ENCODE measurements at regions not wholly inside any gene's neighbourhood (a gene's known extent, or its start where the extent isn't known, plus 50 kb on each side); places are given as distances from the start of the nearest gene placed in this dataset.
A peak's percentile ranks its signal among the peaks of the same experiment; 100 is the strongest.

GRCh38 chr21:43357715-43358430 is 69.1 kb downstream of the SIK1 start:
- DNase-seq (ENCODE audit: low spot score), result no peak
- Histone ChIP-seq H3K36me3 (ENCODE audit: insufficient read depth, low read length) (no peaks in the 10 kb centered on the region), H3K4me3 (ENCODE audit: low read depth, low read length, poor library complexity, severe bottlenecking) (no peak overlapping the region), H3K4me2 (ENCODE audit: low read length) (no peak overlapping the region), H3K27ac (ENCODE audit: low read depth, low read length, poor library complexity, severe bottlenecking) (no peak overlapping the region), H2AFZ (ENCODE audit: low read length) (no peak overlapping the region), H3K9me2 (ENCODE audit: insufficient read depth, low read length) (no peaks in the 10 kb centered on the region), H3K9me3 (ENCODE audit: low read length) (no peaks in the 10 kb centered on the region), H3K79me2 (ENCODE audit: insufficient read depth, low read depth, low read length) (no peaks in the 10 kb centered on the region), H3K4me1 (ENCODE audit: insufficient read depth, low read length, poor library complexity, severe bottlenecking) (peaks cover 81% of the 10 kb centered on the region), H4K20me1 (ENCODE audit: insufficient read depth, low read length) (no peaks in the 10 kb centered on the region)
- BruUV-seq (replicated peaks), result no TSS peak
- TF ChIP-seq CTCF (conservative IDR thresholded peaks at IDR 0.05; ENCODE audit: low read length), result no peak
- TF ChIP-seq EZH2phosphoT487 (IDR thresholded peaks at IDR 0.05; ENCODE audit: borderline replicate concordance, low read depth, low read length), result no peak
- ChIA-PET CTCF (ENCODE audit: unreplicated experiment) (no interaction called here), POLR2A (no interaction called here)
- intact Hi-C loops (cut with micrococcal nuclease; ENCODE audit: unreplicated experiment), result no loop called here

GRCh38 chr21:43355925-43356289 is 71.0 kb downstream of the SIK1 start:
- Histone ChIP-seq H4K20me1 (ENCODE audit: insufficient read depth, low read length) (no peaks in the 10 kb centered on the region), H3K36me3 (ENCODE audit: insufficient read depth, low read length) (no peaks in the 10 kb centered on the region), H3K4me2 (ENCODE audit: low read length) (peak overlapping the region; percentile 57), H3K4me1 (ENCODE audit: insufficient read depth, low read length, poor library complexity, severe bottlenecking) (peaks cover 69% of the 10 kb centered on the region), H3K27ac (ENCODE audit: low read depth, low read length, poor library complexity, severe bottlenecking) (peak overlapping the region; percentile 91), H3K9me2 (ENCODE audit: insufficient read depth, low read length) (no peaks in the 10 kb centered on the region), H3K4me3 (ENCODE audit: low read depth, low read length, poor library complexity, severe bottlenecking) (no peak overlapping the region), H3K79me2 (ENCODE audit: insufficient read depth, low read depth, low read length) (no peaks in the 10 kb centered on the region), H2AFZ (ENCODE audit: low read length) (no peak overlapping the region), H3K9me3 (ENCODE audit: low read length) (no peaks in the 10 kb centered on the region)
- no TSS peak for BruUV-seq (replicated peaks)
- ChIA-PET POLR2A (no interaction called here), CTCF (ENCODE audit: unreplicated experiment) (no interaction called here)
- intact Hi-C loops (cut with micrococcal nuclease; ENCODE audit: unreplicated experiment), result no loop called here
- TF ChIP-seq EZH2phosphoT487 (IDR thresholded peaks at IDR 0.05; ENCODE audit: borderline replicate concordance, low read depth, low read length) (no peak), CTCF (conservative IDR thresholded peaks at IDR 0.05; ENCODE audit: low read length) (peak; percentile 47; the same call in 1 of the 2 replicates)
- DNase-seq (ENCODE audit: low spot score), result peak; percentile 31

- DNase-seq (ENCODE audit: low spot score), result peak; percentile 30
- no TSS peak for BruUV-seq (replicated peaks)
- no peak overlapping the region for H2AFZ ChIP-seq (ENCODE audit: low read length)
- H4K20me1 ChIP-seq (ENCODE audit: insufficient read depth, low read length), result no peaks in the 10 kb centered on the region
- intact Hi-C loops (cut with micrococcal nuclease; ENCODE audit: unreplicated experiment), result no loop called here
- peak overlapping the region; percentile 91 for H3K27ac ChIP-seq (ENCODE audit: low read depth, low read length, poor library complexity, severe bottlenecking)
- POLR2A ChIA-PET, result no interaction called here
- H3K4me1 ChIP-seq (ENCODE audit: insufficient read depth, low read length, poor library complexity, severe bottlenecking), result peaks cover 64% of the 10 kb centered on the region
- H3K36me3 ChIP-seq (ENCODE audit: insufficient read depth, low read length), result no peaks in the 10 kb centered on the region
- TF ChIP-seq CTCF (conservative IDR thresholded peaks at IDR 0.05; ENCODE audit: low read length) (no peak), EZH2phosphoT487 (IDR thresholded peaks at IDR 0.05; ENCODE audit: borderline replicate concordance, low read depth, low read length) (no peak)
- peak overlapping the region; percentile 57 for H3K4me2 ChIP-seq (ENCODE audit: low read length)
- H3K9me2 ChIP-seq (ENCODE audit: insufficient read depth, low read length), result no peaks in the 10 kb centered on the region
- CTCF ChIA-PET (ENCODE audit: unreplicated experiment), result no interaction called here
- peak overlapping the region; percentile 55 for H3K4me3 ChIP-seq (ENCODE audit: low read depth, low read length, poor library complexity, severe bottlenecking)
- H3K79me2 ChIP-seq (ENCODE audit: insufficient read depth, low read depth, low read length), result no peaks in the 10 kb centered on the region
- no peaks in the 10 kb centered on the region for H3K9me3 ChIP-seq (ENCODE audit: low read length)
Measured at GRCh38 chr21:43355266-43355924, 71.5 kb downstream of the SIK1 start.
